GM12878 (cell line): ENCODE measurements at regions not wholly inside any gene's neighbourhood (a gene's known extent, or its start where the extent isn't known, plus 50 kb on each side); places are given as distances from the start of the nearest gene placed in this dataset.

Experiments
- ATAC-seq: fragments of 200-7000 bp; cut with Tn5 transposase; 3 replicates; pipeline ENCODE4 v1.9.1; 2020; ENCODE audit warnings: mild to moderate bottlenecking, moderate library complexity
- BruUV-seq: library from RNA; stranded (reverse); fragments of 400-500 nt; replicated peaks from 2 replicates; lab custom pipeline; 2021; lab: Mats Ljungman, UMichigan
- CTCF ChIA-PET: fragments of 300-600 bp; sonication (Branson Sonifier 250); formaldehyde crosslinking; extraction: SDS; loops from one replicate; lab custom pipeline; 2021; ENCODE audit warnings: inconsistent platforms; lab: Yijun Ruan, JAX
- POLR2A ChIA-PET: fragments of 350-600 bp; formaldehyde crosslinking; extraction: SDS; loops from one replicate; lab custom pipeline; 2021; ENCODE audit warnings: inconsistent platforms; lab: Charles Lee
- RAD21 ChIA-PET: fragments of 300-600 bp; sonication (Branson Sonifier 250); formaldehyde crosslinking; loops from one replicate; lab custom pipeline; 2023; ENCODE audit warnings: antibody characterized with exemption; ENCODE audit not compliant: unreplicated experiment; lab: Charles Lee
- SMC1A ChIA-PET: fragments of 300-600 bp; sonication (Branson Sonifier 250); formaldehyde crosslinking; loops from one replicate; lab custom pipeline; 2023; ENCODE audit not compliant: unreplicated experiment, uncharacterized antibody; lab: Charles Lee
- DNase-seq: peaks from one replicate; pipeline ENCODE4 v3.0.0-alpha.2; 2011; ENCODE audit warnings: low read depth, low spot score
- FAIRE-seq: peaks from 3 replicates; lab custom pipeline; 2011; peaks lifted over from hg19 to GRCh38; lab: Jason Lieb, UNC
- H2AFZ ChIP-seq: 2 replicates; pipeline ENCODE4 v1.6.0; 2011; ENCODE audit warnings: low read depth, low read length, control low read depth; ENCODE audit not compliant: control insufficient read depth
- H3K27ac ChIP-seq: 2 replicates; pipeline ENCODE4 v1.5.1; 2011; ENCODE audit warnings: control low read depth; ENCODE audit not compliant: control insufficient read depth, insufficient read depth
- H3K27me3 ChIP-seq, 2 experiments: replicated peaks in 1 of 2; 2 replicates each; pipeline versions ENCODE4 v1.6.0 to v1.6.1; 2011; ENCODE audit warnings: low read length in 1 of 2; ENCODE audit not compliant: control insufficient read depth in 2 of 2, insufficient read depth in 2 of 2
- H3K36me3 ChIP-seq, 2 experiments: 2 replicates each; pipeline ENCODE4 v1.5.1; 2011; ENCODE audit warnings: low read length in 1 of 2; ENCODE audit not compliant: control insufficient read depth in 2 of 2, insufficient read depth in 2 of 2
- H3K4me1 ChIP-seq: 2 replicates; pipeline ENCODE4 v1.6.1; 2011; ENCODE audit warnings: mild to moderate bottlenecking, low read length, moderate library complexity, mixed read lengths; ENCODE audit not compliant: control insufficient read depth, insufficient read depth
- H3K4me2 ChIP-seq: 2 replicates; pipeline ENCODE4 v1.6.0; 2011; ENCODE audit warnings: control low read depth; ENCODE audit not compliant: control insufficient read depth, insufficient read depth
- H3K4me3 ChIP-seq: fragments of 200-600 bp; sonication (generic); 2 replicates; pipeline ENCODE4 v1.5.1; 2016
- H3K79me2 ChIP-seq: 2 replicates; pipeline ENCODE4 v1.6.0; 2011; ENCODE audit warnings: low read length; ENCODE audit not compliant: control insufficient read depth, insufficient read depth
- H3K9ac ChIP-seq: 2 replicates; pipeline ENCODE4 v1.8.0; 2011; ENCODE audit warnings: low read length, control low read depth, mixed read lengths; ENCODE audit not compliant: control insufficient read depth, insufficient read depth
- H3K9me3 ChIP-seq: replicated peaks from 3 replicates; pipeline ENCODE4 v1.5.1; 2011; ENCODE audit warnings: mild to moderate bottlenecking, low read length; ENCODE audit not compliant: control insufficient read depth, insufficient read depth
- H4K20me1 ChIP-seq: 2 replicates; pipeline ENCODE4 v1.6.0; 2011; ENCODE audit not compliant: control insufficient read depth, insufficient read depth
- BRCA1 ChIP-seq: IDR thresholded peaks from 2 replicates; pipeline ENCODE4 v1.6.1; 2011; ENCODE audit warnings: low read depth, low read length, improper control_type of control experiment
- DPF2 ChIP-seq: fragments of 450-650 bp; IDR thresholded peaks from 2 replicates; pipeline ENCODE4 v1.6.1; 2017; ENCODE audit warnings: mild to moderate bottlenecking
- EZH2 ChIP-seq: IDR thresholded peaks from 2 replicates; pipeline ENCODE4 v1.6.1; 2012; ENCODE audit warnings: low read depth, mild to moderate bottlenecking, control low read depth, inconsistent platforms, low read length, borderline replicate concordance; ENCODE audit not compliant: control insufficient read depth
- JUNB ChIP-seq: IDR thresholded peaks from 2 replicates; pipeline ENCODE4 v1.6.1; 2016; ENCODE audit warnings: antibody characterized with exemption, mild to moderate bottlenecking
- KAT2A ChIP-seq: conservative IDR thresholded peaks from 2 replicates; pipeline ENCODE4 v1.6.1; 2011; ENCODE audit warnings: low read depth, low read length; ENCODE audit not compliant: control insufficient read depth
- MAX ChIP-seq: IDR thresholded peaks from 2 replicates; pipeline ENCODE4 v1.6.1; 2012; ENCODE audit warnings: low read depth, low read length, improper control_type of control experiment
- MXI1 ChIP-seq: fragments of 150-350 bp; IDR thresholded peaks from 2 replicates; pipeline ENCODE4 v1.6.1; 2011; ENCODE audit warnings: low read depth, mild to moderate bottlenecking, inconsistent platforms, low read length, improper control_type of control experiment
- TAF1 ChIP-seq: IDR thresholded peaks from 2 replicates; pipeline ENCODE4 v1.6.1; 2011; ENCODE audit warnings: mild to moderate bottlenecking, low read depth, low read length, borderline replicate concordance
- WRNIP1 ChIP-seq: IDR thresholded peaks from 2 replicates; pipeline ENCODE4 v1.6.1; 2011; ENCODE audit warnings: low read depth, low read length, improper control_type of control experiment, borderline replicate concordance
- WGBS: methylation state at CpG from one replicate; pipeline ENCODE4 v1.1.6; 2016; ENCODE audit warnings: low lambda C conversion rate; ENCODE audit not compliant: insufficient replicate concordance, insufficient coverage; ENCODE audit errors: missing lambda C conversion rate; 5-methylcytosine and 5-hydroxymethylcytosine counted together
- in situ Hi-C: fragments of 300-500 bp; cut with MboI; formaldehyde crosslinking; loops from 9 replicates; pipeline ENCODE4 v1.14.3; 2018; ENCODE audit warnings: mixed read lengths
- intact Hi-C: fragments of 100-400 bp; cut with micrococcal nuclease; formaldehyde crosslinking; loops from one replicate; pipeline ENCODE4 v1.14.2; 2022; ENCODE audit not compliant: unreplicated experiment
- TF ChIP-seq, protein P1 (sequence below): fragments of 450-650 bp; IDR thresholded peaks from 2 replicates; pipeline ENCODE4 v1.6.1; 2017; ENCODE audit warnings: antibody characterized with exemption, mild to moderate bottlenecking, moderate library complexity
- TF ChIP-seq, protein P2 (sequence below): fragments of 150-350 bp; IDR thresholded peaks from 2 replicates; pipeline ENCODE4 v1.6.1; 2014; ENCODE audit warnings: mild to moderate bottlenecking, low read depth, low read length

DNA sequence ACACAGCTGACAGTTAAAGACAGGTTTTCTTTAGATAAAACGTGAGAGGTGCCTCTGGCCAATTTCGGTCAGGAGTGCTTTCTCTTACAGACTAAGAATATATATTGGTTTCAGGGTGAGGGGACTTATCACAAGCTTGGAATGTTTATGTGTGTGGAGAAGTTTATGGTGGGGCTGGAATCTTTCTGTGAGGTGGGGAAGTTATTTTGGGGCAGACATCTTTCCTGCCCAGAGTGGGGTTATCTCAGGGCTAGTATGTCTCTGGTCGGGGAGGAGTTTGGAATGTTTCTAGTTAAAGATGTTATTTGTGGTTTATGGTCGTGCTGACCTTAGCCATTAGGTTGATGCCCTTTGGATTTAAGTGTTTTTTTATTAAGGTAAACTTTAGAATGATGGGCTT is 115.2 kb downstream of the SLC5A7 start:
- in situ Hi-C loops = no loop called here
- TF ChIP-seq, protein P1, sequence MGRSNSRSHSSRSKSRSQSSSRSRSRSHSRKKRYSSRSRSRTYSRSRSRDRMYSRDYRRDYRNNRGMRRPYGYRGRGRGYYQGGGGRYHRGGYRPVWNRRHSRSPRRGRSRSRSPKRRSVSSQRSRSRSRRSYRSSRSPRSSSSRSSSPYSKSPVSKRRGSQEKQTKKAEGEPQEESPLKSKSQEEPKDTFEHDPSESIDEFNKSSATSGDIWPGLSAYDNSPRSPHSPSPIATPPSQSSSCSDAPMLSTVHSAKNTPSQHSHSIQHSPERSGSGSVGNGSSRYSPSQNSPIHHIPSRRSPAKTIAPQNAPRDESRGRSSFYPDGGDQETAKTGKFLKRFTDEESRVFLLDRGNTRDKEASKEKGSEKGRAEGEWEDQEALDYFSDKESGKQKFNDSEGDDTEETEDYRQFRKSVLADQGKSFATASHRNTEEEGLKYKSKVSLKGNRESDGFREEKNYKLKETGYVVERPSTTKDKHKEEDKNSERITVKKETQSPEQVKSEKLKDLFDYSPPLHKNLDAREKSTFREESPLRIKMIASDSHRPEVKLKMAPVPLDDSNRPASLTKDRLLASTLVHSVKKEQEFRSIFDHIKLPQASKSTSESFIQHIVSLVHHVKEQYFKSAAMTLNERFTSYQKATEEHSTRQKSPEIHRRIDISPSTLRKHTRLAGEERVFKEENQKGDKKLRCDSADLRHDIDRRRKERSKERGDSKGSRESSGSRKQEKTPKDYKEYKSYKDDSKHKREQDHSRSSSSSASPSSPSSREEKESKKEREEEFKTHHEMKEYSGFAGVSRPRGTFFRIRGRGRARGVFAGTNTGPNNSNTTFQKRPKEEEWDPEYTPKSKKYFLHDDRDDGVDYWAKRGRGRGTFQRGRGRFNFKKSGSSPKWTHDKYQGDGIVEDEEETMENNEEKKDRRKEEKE = no peak
- TF ChIP-seq, protein P2, sequence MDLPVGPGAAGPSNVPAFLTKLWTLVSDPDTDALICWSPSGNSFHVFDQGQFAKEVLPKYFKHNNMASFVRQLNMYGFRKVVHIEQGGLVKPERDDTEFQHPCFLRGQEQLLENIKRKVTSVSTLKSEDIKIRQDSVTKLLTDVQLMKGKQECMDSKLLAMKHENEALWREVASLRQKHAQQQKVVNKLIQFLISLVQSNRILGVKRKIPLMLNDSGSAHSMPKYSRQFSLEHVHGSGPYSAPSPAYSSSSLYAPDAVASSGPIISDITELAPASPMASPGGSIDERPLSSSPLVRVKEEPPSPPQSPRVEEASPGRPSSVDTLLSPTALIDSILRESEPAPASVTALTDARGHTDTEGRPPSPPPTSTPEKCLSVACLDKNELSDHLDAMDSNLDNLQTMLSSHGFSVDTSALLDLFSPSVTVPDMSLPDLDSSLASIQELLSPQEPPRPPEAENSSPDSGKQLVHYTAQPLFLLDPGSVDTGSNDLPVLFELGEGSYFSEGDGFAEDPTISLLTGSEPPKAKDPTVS = no peak
- TF ChIP-seq, all 136 proteins: peak for 0

GRCh38 chr2:108106731-108107130 is 120.4 kb downstream of the SLC5A7 start:
- Histone ChIP-seq H4K20me1 (no peaks in the 10 kb centered on the region), H3K4me3 (no peak overlapping the region), H3K4me1 (no peaks in the 10 kb centered on the region), H3K36me3 (no peaks in the 10 kb centered on the region), H2AFZ (no peak overlapping the region), H3K79me2 (no peaks in the 10 kb centered on the region), H3K9ac (no peak overlapping the region), H3K9me3 (no peaks in the 10 kb centered on the region), H3K27ac (no peak overlapping the region), H3K4me2 (no peak overlapping the region), H3K27me3 (no peaks in the 10 kb centered on the region; a peak in 1 of 4 replicates)
- in situ Hi-C loops (no loop called here), intact Hi-C loops (no loop called here)
- no TSS peak for BruUV-seq
- ChIA-PET RAD21 (no interaction called here), CTCF (no interaction called here), POLR2A (no interaction called here), SMC1A (interaction anchor here (1.8 kb wide), 1 partner anchor 13 kb away, joined by 4 read pairs; no protein-coding TSS in a partner anchor)
- 19% methylated on average over 3 of the region's 3 CpGs for WGBS
- TF ChIP-seq MAX (no peak), JUNB (no peak), MXI1 (no peak), TAF1 (no peak), KAT2A (no peak), EZH2 (no peak), BRCA1 (no peak), WRNIP1 (no peak), DPF2 (no peak)
- ATAC-seq (no peak), FAIRE-seq (no peak), DNase-seq (no peak)

More for the DNA sequence above, 115.2 kb downstream of the SLC5A7 start:
- intact Hi-C loops = no loop called here
- Histone ChIP-seq H2AFZ (no peak overlapping the region), H4K20me1 (no peaks in the 10 kb centered on the region), H3K27me3 (no peaks in the 10 kb centered on the region; a peak in 1 of 4 replicates), H3K9ac (no peak overlapping the region), H3K79me2 (no peaks in the 10 kb centered on the region), H3K4me2 (no peak overlapping the region), H3K27ac (no peak overlapping the region), H3K4me3 (no peak overlapping the region), H3K4me1 (no peaks in the 10 kb centered on the region), H3K9me3 (no peaks in the 10 kb centered on the region), H3K36me3 (no peaks in the 10 kb centered on the region)
- ATAC-seq = no peak
- BruUV-seq = no TSS peak
- ChIA-PET SMC1A (no interaction called here), CTCF (no interaction called here), RAD21 (no interaction called here), POLR2A (no interaction called here)
- WGBS = 34% methylated on average over 4 of the region's 4 CpGs
- DNase-seq = no peak
- FAIRE-seq = no peak
